ENCODE measurements at regions not wholly inside any gene's neighbourhood (a gene's known extent, or its start where the extent isn't known, plus 50 kb on each side); places are given as distances from the start of the nearest gene placed in this dataset.

DNA sequence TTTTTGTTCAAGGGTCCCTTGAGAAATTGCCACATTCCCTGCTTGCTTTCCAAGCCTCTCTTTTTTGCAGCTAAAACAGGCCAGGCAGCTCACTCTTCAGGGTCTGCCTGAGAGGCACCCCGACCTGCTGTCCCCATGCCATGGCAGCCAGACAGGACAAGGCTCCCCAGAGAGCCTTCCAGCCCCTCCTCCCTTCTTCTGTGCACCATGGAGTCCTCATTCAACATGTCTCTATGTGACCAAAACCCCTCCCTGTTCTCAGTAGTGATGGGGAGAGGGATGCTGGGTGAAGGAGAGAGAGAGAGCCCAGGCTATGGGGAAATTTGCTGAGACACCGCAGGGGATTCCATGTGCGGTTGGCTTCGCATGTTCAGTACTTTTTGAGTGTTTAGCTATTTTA is 384.2 kb upstream of the ZNF507 start:
- no peak for TF ChIP-seq TAF1 (IDR thresholded peaks at IDR 0.05; ENCODE audit: borderline replicate concordance, low read depth, low read length)
- no peak for TF ChIP-seq POLR2A (IDR thresholded peaks at IDR 0.05; ENCODE audit: low read depth, low read length)

Measured in GM12892 (cell line).